A549 (cell line): ENCODE measurements at regions not wholly inside any gene's neighbourhood (a gene's known extent, or its start where the extent isn't known, plus 50 kb on each side); places are given as distances from the start of the nearest gene placed in this dataset.

Experiments
- ATAC-seq, 2 experiments: fragments of 200-7000 bp in 1 of 2; fragments of >200 bp in 1 of 2; cut with Nextera tagmentation in 1 of 2; cut with Tn5 transposase in 1 of 2; 3 replicates each; pipeline versions ENCODE4 v1.8.0 to v1.9.1; 2018 to 2020; ENCODE audit warnings: mild to moderate bottlenecking in 1 of 2, moderate library complexity in 1 of 2
- CTCF ChIA-PET: fragments of 300-600 bp; sonication (Branson Sonifier 250); formaldehyde crosslinking; extraction: SDS; loops from one replicate; lab custom pipeline; 2021; ENCODE audit warnings: antibody characterized with exemption, inconsistent platforms; lab: Yijun Ruan, JAX
- POLR2A ChIA-PET: fragments of 350-600 bp; formaldehyde crosslinking; extraction: SDS; loops from one replicate; lab custom pipeline; 2021; ENCODE audit warnings: antibody characterized with exemption, inconsistent platforms; lab: Yijun Ruan, JAX
- DNase-seq, 2 experiments: peaks; one replicate each; pipeline versions ENCODE4 v3.0.0 to v3.0.0-alpha.2; 2011 to 2016; ENCODE audit warnings: low read depth in 1 of 2, low spot score in 1 of 2
- FAIRE-seq: peaks from 2 replicates; lab custom pipeline; 2011; peaks lifted over from hg19 to GRCh38; lab: Jason Lieb, UNC
- H3K27ac ChIP-seq, 2 experiments: fragments of >200 bp; sonication (Bioruptor Twin); formaldehyde crosslinking; 3 replicates each; pipeline ENCODE4 v1.5.1; 2016 to 2017
- H3K4me1 ChIP-seq: fragments of >200 bp; sonication (Bioruptor Twin); formaldehyde crosslinking; 3 replicates; pipeline ENCODE4 v1.6.1; 2016
- H3K4me2 ChIP-seq: fragments of >200 bp; sonication (Bioruptor Twin); formaldehyde crosslinking; 3 replicates; pipeline ENCODE4 v1.6.1; 2016
- H3K4me3 ChIP-seq: fragments of >200 bp; sonication (Bioruptor Twin); formaldehyde crosslinking; 3 replicates; pipeline ENCODE4 v1.5.1; 2016
- H3K9me3 ChIP-seq: fragments of >200 bp; sonication (Bioruptor Twin); formaldehyde crosslinking; 3 replicates; pipeline ENCODE4 v1.6.1; 2016
- ATOH8 ChIP-seq: fragments of 250-450 bp; sonication (Bioruptor Pico); IDR thresholded peaks from 2 replicates; pipeline ENCODE4 v1.5.0; 2020; ENCODE audit warnings: low read depth, mild to moderate bottlenecking, moderate library complexity
- BCL3 ChIP-seq: fragments of >200 bp; sonication (Bioruptor Twin); formaldehyde crosslinking; IDR thresholded peaks from 3 replicates; pipeline ENCODE4 v1.6.1; 2016
- CBX8 ChIP-seq: fragments of 200-600 bp; sonication (generic); IDR thresholded peaks from 2 replicates; pipeline ENCODE4 v1.6.1; 2016
- CHD4 ChIP-seq: fragments of 200-600 bp; sonication (generic); IDR thresholded peaks from 2 replicates; pipeline ENCODE4 v1.6.1; 2016; ENCODE audit warnings: antibody characterized with exemption, mild to moderate bottlenecking, borderline replicate concordance
- EHMT2 ChIP-seq: fragments of 200-600 bp; sonication (generic); IDR thresholded peaks from 2 replicates; pipeline ENCODE4 v1.6.1; 2016; ENCODE audit warnings: antibody characterized with exemption, low read depth, mild to moderate bottlenecking, moderate library complexity
- ELK1 ChIP-seq: fragments of 150-350 bp; IDR thresholded peaks from 2 replicates; pipeline ENCODE4 v1.6.1; 2014; ENCODE audit warnings: low read depth, mild to moderate bottlenecking, low read length
- EP300 ChIP-seq, 2 experiments: fragments of >200 bp; sonication (Bioruptor Twin); formaldehyde crosslinking; IDR thresholded peaks; 2 replicates in 1 of 2; 3 replicates in 1 of 2; pipeline ENCODE4 v1.6.1; 2016 to 2017
- FOXS1 ChIP-seq: fragments of 250-450 bp; sonication (Bioruptor Pico); IDR thresholded peaks from 2 replicates; pipeline ENCODE4 v1.5.0; 2020; ENCODE audit warnings: mild to moderate bottlenecking, moderate library complexity
- GATA3 ChIP-seq: IDR thresholded peaks from 2 replicates; pipeline ENCODE4 v1.6.1; 2012; ENCODE audit warnings: borderline replicate concordance
- HDAC2 ChIP-seq: fragments of 200-600 bp; sonication (generic); IDR thresholded peaks from 2 replicates; pipeline ENCODE4 v1.6.1; 2016
- HEYL ChIP-seq: fragments of 250-450 bp; sonication (Bioruptor Pico); IDR thresholded peaks from 2 replicates; pipeline ENCODE4 v1.8.0; 2021; ENCODE audit warnings: mild to moderate bottlenecking, moderate library complexity
- HOXA7 ChIP-seq: fragments of 250-450 bp; sonication (Bioruptor Pico); IDR thresholded peaks from 2 replicates; pipeline ENCODE4 v1.5.0; 2020; ENCODE audit warnings: mild to moderate bottlenecking, moderate library complexity
- HOXB13 ChIP-seq: fragments of 250-450 bp; sonication (Bioruptor Pico); IDR thresholded peaks from 2 replicates; pipeline ENCODE4 v1.5.0; 2020; ENCODE audit warnings: low read depth, mild to moderate bottlenecking, moderate library complexity
- HOXB5 ChIP-seq: fragments of 250-450 bp; sonication (Bioruptor Pico); IDR thresholded peaks from 2 replicates; pipeline ENCODE4 v1.5.0; 2020; ENCODE audit warnings: mild to moderate bottlenecking, moderate library complexity
- KDM1A ChIP-seq: fragments of 200-600 bp; sonication (generic); IDR thresholded peaks from 2 replicates; pipeline ENCODE4 v1.6.1; 2016; ENCODE audit warnings: low read depth, mild to moderate bottlenecking
- MAFK ChIP-seq: fragments of 450-650 bp; IDR thresholded peaks from 2 replicates; pipeline ENCODE4 v1.6.1; 2014; ENCODE audit not compliant: partially characterized antibody
- NFE2L2 ChIP-seq: fragments of 150-350 bp; conservative IDR thresholded peaks from 2 replicates; pipeline ENCODE4 v1.6.1; 2014; ENCODE audit warnings: low read length
- NR3C1 ChIP-seq: fragments of >200 bp; sonication (Bioruptor Twin); formaldehyde crosslinking; IDR thresholded peaks from 3 replicates; pipeline ENCODE4 v1.6.1; 2017
- PBX3 ChIP-seq: IDR thresholded peaks from 2 replicates; pipeline ENCODE4 v1.6.1; 2012
- PHF8 ChIP-seq: fragments of 200-600 bp; sonication (generic); IDR thresholded peaks from 2 replicates; pipeline ENCODE4 v1.6.1; 2016; ENCODE audit warnings: low read depth, mild to moderate bottlenecking, antibody characterized with exemption, moderate library complexity, borderline replicate concordance
- POLR2A ChIP-seq: IDR thresholded peaks from 2 replicates; pipeline ENCODE4 v1.6.1; 2012; ENCODE audit warnings: mild to moderate bottlenecking, low read length
- POLR2AphosphoS2 ChIP-seq: conservative IDR thresholded peaks from 2 replicates; pipeline ENCODE4 v1.6.1; 2012; ENCODE audit warnings: low read length, improper control_type of control experiment, inconsistent platforms
- RCOR1 ChIP-seq: fragments of 150-350 bp; IDR thresholded peaks from 2 replicates; pipeline ENCODE4 v1.6.1; 2014; ENCODE audit warnings: antibody characterized with exemption, low read length, low read depth
- REST ChIP-seq: fragments of 200-600 bp; sonication (generic); IDR thresholded peaks from 2 replicates; pipeline ENCODE4 v1.6.1; 2016; ENCODE audit warnings: antibody characterized with exemption, mild to moderate bottlenecking, moderate library complexity
- RNF2 ChIP-seq: fragments of 200-600 bp; sonication (generic); IDR thresholded peaks from 2 replicates; pipeline ENCODE4 v1.6.1; 2016; ENCODE audit warnings: low read depth, mild to moderate bottlenecking, antibody characterized with exemption, moderate library complexity, borderline replicate concordance
- SMC3 ChIP-seq: fragments of >200 bp; sonication (Bioruptor Twin); formaldehyde crosslinking; IDR thresholded peaks from 3 replicates; pipeline ENCODE4 v1.6.1; 2018; ENCODE audit warnings: inconsistent platforms
- SREBF2 ChIP-seq: fragments of 450-650 bp; IDR thresholded peaks from 2 replicates; pipeline ENCODE4 v1.6.1; 2014; ENCODE audit warnings: mild to moderate bottlenecking, moderate library complexity
- TP53 ChIP-seq: fragments of 250-450 bp; sonication (Bioruptor Pico); IDR thresholded peaks from 2 replicates; pipeline ENCODE4 v1.5.0; 2021; ENCODE audit warnings: mild to moderate bottlenecking, moderate library complexity
- USF2 ChIP-seq: fragments of 450-650 bp; IDR thresholded peaks from 2 replicates; pipeline ENCODE4 v1.6.1; 2014; ENCODE audit warnings: antibody characterized with exemption
- ZC3H11A ChIP-seq: fragments of 450-650 bp; IDR thresholded peaks from 2 replicates; pipeline ENCODE4 v1.6.1; 2014; ENCODE audit warnings: antibody characterized with exemption, mild to moderate bottlenecking
- ZFP36 ChIP-seq: fragments of 450-650 bp; IDR thresholded peaks from 2 replicates; pipeline ENCODE4 v1.6.1; 2014; ENCODE audit warnings: borderline replicate concordance; ENCODE audit not compliant: partially characterized antibody
- ZSCAN20 ChIP-seq: fragments of 250-450 bp; sonication (Bioruptor Pico); IDR thresholded peaks from 2 replicates; pipeline ENCODE4 v1.8.0; 2022; ENCODE audit warnings: mild to moderate bottlenecking, moderate library complexity
- WGBS: methylation state at CpG from one replicate; pipeline ENCODE4 v1.1.6; 2017; ENCODE audit errors: missing lambda C conversion rate; 5-methylcytosine and 5-hydroxymethylcytosine counted together

GRCh38 chr18:78742218-78742745, 237.3 kb upstream of the SALL3 start:
- ATAC-seq (no peak), DNase-seq (no peak), FAIRE-seq (no peak)
- no peak overlapping the region for H3K4me2 ChIP-seq
- POLR2A ChIA-PET: no interaction called here
- no peaks in the 10 kb centered on the region for H3K4me1 ChIP-seq
- TF ChIP-seq NFE2L2: no peak
- no peak for TF ChIP-seq SREBF2
- no peak for TF ChIP-seq EHMT2
- TF ChIP-seq EP300 (IDR thresholded peaks at IDR 0.05): no peak
- no peak for TF ChIP-seq HOXB5 (CRISPR knock-in tag)
- TF ChIP-seq BCL3: no peak
- TF ChIP-seq RCOR1: no peak
- no peak for TF ChIP-seq ZFP36
- TF ChIP-seq PHF8: no peak
- no peak for TF ChIP-seq HEYL (CRISPR knock-in tag)
- TF ChIP-seq PBX3: no peak
- no peak for TF ChIP-seq ATOH8 (CRISPR knock-in tag)
- no peak for TF ChIP-seq REST
- no peak for TF ChIP-seq MAFK
- no peak for TF ChIP-seq SMC3
- TF ChIP-seq ELK1: no peak
- no peak for TF ChIP-seq POLR2A
- no peak for TF ChIP-seq CHD4
- no peak for TF ChIP-seq NR3C1
- no peak for TF ChIP-seq RNF2
- WGBS: 28% methylated on average over 7 of the region's 11 CpGs
- H3K9me3 ChIP-seq: no peaks in the 10 kb centered on the region
- no peak overlapping the region for H3K27ac ChIP-seq
- CTCF ChIA-PET: no interaction called here
- no peak overlapping the region for H3K4me3 ChIP-seq

GRCh38 chr18:78743078-78743477, 236.5 kb upstream of the SALL3 start:
- ChIA-PET POLR2A (no interaction called here), CTCF (no interaction called here)
- Histone ChIP-seq H3K4me3 (no peak overlapping the region), H3K9me3 (no peaks in the 10 kb centered on the region), H3K27ac (no peak overlapping the region), H3K4me2 (no peak overlapping the region), H3K4me1 (no peaks in the 10 kb centered on the region)
- ATAC-seq (no peak), FAIRE-seq (no peak), DNase-seq (no peak)
- WGBS: 44% methylated on average over 5 of the region's 9 CpGs
- TF ChIP-seq ZFP36 (no peak), PHF8 (no peak), SMC3 (no peak), CBX8 (no peak), POLR2A (no peak), RNF2 (no peak), HOXB13 (no peak), ZSCAN20 (CRISPR knock-in tag) (no peak), FOXS1 (CRISPR knock-in tag) (no peak), SREBF2 (no peak), HDAC2 (no peak), POLR2AphosphoS2 (no peak), HEYL (CRISPR knock-in tag) (no peak), KDM1A (no peak), TP53 (CRISPR knock-in tag) (no peak), GATA3 (no peak), USF2 (no peak), ZC3H11A (no peak), HOXA7 (CRISPR knock-in tag) (no peak)
